OCI-LY1 (cell line): ENCODE measurements at regions not wholly inside any gene's neighbourhood (a gene's known extent, or its start where the extent isn't known, plus 50 kb on each side); places are given as distances from the start of the nearest gene placed in this dataset.

Source experiments
- H2AFZ ChIP-seq: fragments of 200-600 bp; sonication (generic), shearing (Covaris generic); 2 replicates; pipeline ENCODE4 v1.6.0; 2014; ENCODE audit warnings: antibody characterized with exemption, mild to moderate bottlenecking, low read length
- H3F3A ChIP-seq: fragments of 200-600 bp; sonication (generic), shearing (Covaris generic); 2 replicates; pipeline ENCODE4 v1.6.0; 2014; ENCODE audit warnings: mild to moderate bottlenecking, antibody characterized with exemption, low read length, moderate library complexity; ENCODE audit not compliant: insufficient read depth
- H3K27ac ChIP-seq: fragments of 200-600 bp; sonication (generic); 2 replicates; pipeline ENCODE4 v1.5.1; 2014; ENCODE audit warnings: low read length, mixed run types, mild to moderate bottlenecking, low read depth; ENCODE audit not compliant: poor library complexity, severe bottlenecking
- H3K27me3 ChIP-seq: fragments of 200-600 bp; sonication (generic); 2 replicates; pipeline ENCODE4 v1.6.0; 2014; ENCODE audit warnings: antibody characterized with exemption, mild to moderate bottlenecking, low read length, moderate library complexity; ENCODE audit not compliant: insufficient read depth
- H3K36me3 ChIP-seq: fragments of 200-600 bp; sonication (generic); 2 replicates; pipeline ENCODE4 v1.6.1; 2014; ENCODE audit warnings: mild to moderate bottlenecking, antibody characterized with exemption, low read length, moderate library complexity, mixed read lengths; ENCODE audit not compliant: insufficient read depth
- H3K4me1 ChIP-seq: fragments of 200-600 bp; sonication (generic); 2 replicates; pipeline ENCODE4 v1.5.1; 2014; ENCODE audit warnings: mild to moderate bottlenecking, low read length, moderate library complexity; ENCODE audit not compliant: insufficient read depth, severe bottlenecking
- H3K4me2 ChIP-seq: fragments of 200-600 bp; sonication (generic), shearing (Covaris generic); 2 replicates; pipeline ENCODE4 v1.6.1; 2014; ENCODE audit warnings: low read length
- H3K4me3 ChIP-seq: fragments of 200-600 bp; sonication (generic); 2 replicates; pipeline ENCODE4 v1.5.1; 2014; ENCODE audit warnings: low read length, low read depth, mild to moderate bottlenecking, mixed read lengths; ENCODE audit not compliant: poor library complexity, severe bottlenecking
- H3K79me2 ChIP-seq: fragments of 200-600 bp; shearing (Covaris generic); 2 replicates; pipeline ENCODE4 v1.6.1; 2016; ENCODE audit warnings: mixed run types, low read length, mixed read lengths; ENCODE audit not compliant: insufficient read depth
- H3K9ac ChIP-seq: fragments of 200-600 bp; sonication (generic), shearing (Covaris generic); 2 replicates; pipeline ENCODE4 v1.6.1; 2014; ENCODE audit warnings: mild to moderate bottlenecking, low read length, mixed read lengths
- H3K9me2 ChIP-seq: fragments of 200-600 bp; sonication (generic), shearing (Covaris generic); 2 replicates; pipeline ENCODE4 v1.6.1; 2014; ENCODE audit warnings: low read depth, mild to moderate bottlenecking, low read length, mixed read lengths
- H3K9me3 ChIP-seq: fragments of 200-600 bp; shearing (Covaris generic); 2 replicates; pipeline ENCODE4 v1.6.1; 2014; ENCODE audit warnings: low read length, mixed read lengths
- H4K20me1 ChIP-seq: fragments of 200-600 bp; sonication (generic), shearing (Covaris generic); 2 replicates; pipeline ENCODE4 v1.6.0; 2016; ENCODE audit warnings: mild to moderate bottlenecking, low read length; ENCODE audit not compliant: insufficient read depth
- CTCF ChIP-seq: fragments of 200-600 bp; sonication (generic), shearing (Covaris generic); IDR thresholded peaks from 2 replicates; pipeline ENCODE4 v1.5.1; 2017; ENCODE audit warnings: mild to moderate bottlenecking, antibody characterized with exemption, low read length, moderate library complexity, mixed read lengths
- EZH2 ChIP-seq: fragments of 200-600 bp; sonication (generic), shearing (Covaris generic); IDR thresholded peaks from 2 replicates; pipeline ENCODE4 v1.8.0; 2017; ENCODE audit warnings: borderline replicate concordance, mixed run types, mild to moderate bottlenecking, antibody characterized with exemption, low read length, moderate library complexity, mixed read lengths

- no peak overlapping the region for H3K9ac ChIP-seq
- no peak overlapping the region for H2AFZ ChIP-seq
- TF ChIP-seq EZH2 (no peak), CTCF (no peak)
- H3K4me1 ChIP-seq, result no peaks in the 10 kb centered on the region
- no peak overlapping the region for H3K4me2 ChIP-seq
- no peaks in the 10 kb centered on the region for H3K9me2 ChIP-seq
- H3K9me3 ChIP-seq, result no peaks in the 10 kb centered on the region
- H3K36me3 ChIP-seq, result no peaks in the 10 kb centered on the region
- H3K79me2 ChIP-seq, result no peaks in the 10 kb centered on the region
- no peak overlapping the region for H3K4me3 ChIP-seq
- H3F3A ChIP-seq, result no peaks in the 10 kb centered on the region
- H3K27ac ChIP-seq, result no peak overlapping the region
- H3K27me3 ChIP-seq, result no peaks in the 10 kb centered on the region
- no peaks in the 10 kb centered on the region for H4K20me1 ChIP-seq
Observed at GRCh38 chr3:66095295-66096001, 56.7 kb upstream of the MAGI1 start.

- Histone ChIP-seq H3K9me3 (no peaks in the 10 kb centered on the region), H3K27ac (no peak overlapping the region), H3K4me2 (no peak overlapping the region), H2AFZ (no peak overlapping the region), H4K20me1 (no peaks in the 10 kb centered on the region), H3F3A (no peaks in the 10 kb centered on the region), H3K27me3 (no peaks in the 10 kb centered on the region), H3K79me2 (no peaks in the 10 kb centered on the region), H3K9ac (no peak overlapping the region), H3K4me3 (no peak overlapping the region), H3K9me2 (no peaks in the 10 kb centered on the region), H3K4me1 (no peaks in the 10 kb centered on the region), H3K36me3 (no peaks in the 10 kb centered on the region)
- TF ChIP-seq CTCF, result no peak
- TF ChIP-seq EZH2, result no peak
Observed at GRCh38 chr3:66093981-66094380, 55.3 kb upstream of the MAGI1 start.

- no peaks in the 10 kb centered on the region for H3K9me3 ChIP-seq
- H4K20me1 ChIP-seq, result no peaks in the 10 kb centered on the region
- H3K9me2 ChIP-seq, result no peaks in the 10 kb centered on the region
- H3K4me1 ChIP-seq, result no peaks in the 10 kb centered on the region
- H3K36me3 ChIP-seq, result no peaks in the 10 kb centered on the region
- H3K4me3 ChIP-seq, result no peak overlapping the region
- H2AFZ ChIP-seq, result no peak overlapping the region
- TF ChIP-seq EZH2 (no peak), CTCF (no peak)
- H3F3A ChIP-seq, result no peaks in the 10 kb centered on the region
- no peak overlapping the region for H3K4me2 ChIP-seq
- no peaks in the 10 kb centered on the region for H3K79me2 ChIP-seq
- H3K27ac ChIP-seq, result no peak overlapping the region
- H3K27me3 ChIP-seq, result no peaks in the 10 kb centered on the region
- no peak overlapping the region for H3K9ac ChIP-seq
Observed at GRCh38 chr3:66092175-66092995, 53.7 kb upstream of the MAGI1 start.
